ENCODE measurements at regions not wholly inside any gene's neighbourhood (a gene's known extent, or its start where the extent isn't known, plus 50 kb on each side); places are given as distances from the start of the nearest gene placed in this dataset.

- no peaks in the 10 kb centered on the region for H3K4me1 ChIP-seq
- no peaks in the 10 kb centered on the region for H3K36me3 ChIP-seq
- TF ChIP-seq CTCF (IDR thresholded peaks at IDR 0.05; ENCODE audit: low read depth, low read length), result no peak
- H3K4me3 ChIP-seq (ENCODE audit: low read depth, low read length), result no peak overlapping the region
- DNase-seq, result no peak
- H3K27me3 ChIP-seq, result no peaks in the 10 kb centered on the region
- H3K9me3 ChIP-seq, result no peaks in the 10 kb centered on the region
Measured at GRCh38 chr12:92089559-92089958, 56.1 kb downstream of the BTG1 start.

GRCh38 chr12:92088805-92089204, 56.8 kb downstream of the BTG1 start:
- TF ChIP-seq CTCF (IDR thresholded peaks at IDR 0.05; ENCODE audit: low read depth, low read length), result no peak
- Histone ChIP-seq H3K4me1 (no peaks in the 10 kb centered on the region), H3K36me3 (no peaks in the 10 kb centered on the region), H3K27me3 (no peaks in the 10 kb centered on the region), H3K4me3 (ENCODE audit: low read depth, low read length) (no peak overlapping the region), H3K9me3 (no peaks in the 10 kb centered on the region)
- no peak for DNase-seq

GRCh38 chr12:92085736-92086040, 60.0 kb downstream of the BTG1 start:
- H3K9me3 ChIP-seq, result no peaks in the 10 kb centered on the region
- no peak for DNase-seq
- no peak overlapping the region for H3K4me3 ChIP-seq (ENCODE audit: low read depth, low read length)
- no peaks in the 10 kb centered on the region for H3K27me3 ChIP-seq
- H3K4me1 ChIP-seq, result no peaks in the 10 kb centered on the region
- H3K36me3 ChIP-seq, result no peaks in the 10 kb centered on the region
- TF ChIP-seq CTCF (IDR thresholded peaks at IDR 0.05; ENCODE audit: low read depth, low read length), result no peak

GRCh38 chr12:92085040-92085735, 60.5 kb downstream of the BTG1 start:
- Histone ChIP-seq H3K27me3 (no peaks in the 10 kb centered on the region), H3K36me3 (no peaks in the 10 kb centered on the region), H3K4me3 (ENCODE audit: low read depth, low read length) (no peak overlapping the region), H3K9me3 (no peaks in the 10 kb centered on the region), H3K4me1 (no peaks in the 10 kb centered on the region)
- no peak for DNase-seq
- no peak for TF ChIP-seq CTCF (IDR thresholded peaks at IDR 0.05; ENCODE audit: low read depth, low read length)

GRCh38 chr12:92080911-92081285, 64.7 kb downstream of the BTG1 start:
- no peak for DNase-seq

More at GRCh38 chr12:92080911-92081285, 64.7 kb downstream of the BTG1 start:
- Histone ChIP-seq H3K9me3 (no peaks in the 10 kb centered on the region; the same call in 1 of the 2 replicates), H3K4me1 (peaks cover 3% of the 10 kb centered on the region; the same call in 1 of the 2 replicates), H3K27me3 (no peaks in the 10 kb centered on the region), H3K36me3 (no peaks in the 10 kb centered on the region), H3K4me3 (ENCODE audit: low read depth, low read length) (no peak overlapping the region)
- no peak for TF ChIP-seq CTCF (IDR thresholded peaks at IDR 0.05; ENCODE audit: low read depth, low read length)

Measured in BE2C (cell line).